Neural cell (in vitro differentiated cells): ENCODE measurements at regions not wholly inside any gene's neighbourhood (a gene's known extent, or its start where the extent isn't known, plus 50 kb on each side); places are given as distances from the start of the nearest gene placed in this dataset.

Source experiments
- H2AFZ ChIP-seq: fragments of 200-600, 300-800 bp; sonication (generic), shearing (Covaris generic); 2 replicates; pipeline ENCODE4 v1.6.0; 2014; ENCODE audit warnings: low read depth, mild to moderate bottlenecking, antibody characterized with exemption, low read length, moderate library complexity
- H3F3A ChIP-seq: fragments of 200-600 bp; shearing (Covaris generic); 2 replicates; pipeline ENCODE4 v1.6.1; 2016; ENCODE audit warnings: mild to moderate bottlenecking, moderate library complexity, mixed read lengths, antibody characterized with exemption, low read length; ENCODE audit not compliant: insufficient read depth, poor library complexity, severe bottlenecking
- H3K27ac ChIP-seq: fragments of 200-600, 300-800 bp; sonication (generic), shearing (Covaris generic); 2 replicates; pipeline ENCODE4 v1.5.1; 2014; ENCODE audit warnings: mild to moderate bottlenecking, low read length, moderate library complexity
- H3K27me3 ChIP-seq: fragments of 300-800, 200-600 bp; sonication (generic), shearing (Covaris generic); 2 replicates; pipeline ENCODE4 v1.6.0; 2014; ENCODE audit warnings: mild to moderate bottlenecking, low read depth, low read length, moderate library complexity; ENCODE audit not compliant: insufficient read depth
- H3K36me3 ChIP-seq: fragments of 300-800, 200-600 bp; sonication (generic), shearing (Covaris generic); 2 replicates; pipeline ENCODE4 v1.5.1; 2014; ENCODE audit warnings: mild to moderate bottlenecking, antibody characterized with exemption, low read length, moderate library complexity; ENCODE audit not compliant: insufficient read depth
- H3K4me2 ChIP-seq: fragments of 300-800, 200-600 bp; sonication (generic), shearing (Covaris generic); 2 replicates; pipeline ENCODE4 v1.6.0; 2014; ENCODE audit warnings: mild to moderate bottlenecking, low read length
- H3K4me3 ChIP-seq: fragments of 300-800, 200-600 bp; sonication (generic), shearing (Covaris generic); 2 replicates; pipeline ENCODE4 v1.5.1; 2014; ENCODE audit warnings: mild to moderate bottlenecking, low read length, moderate library complexity
- H3K79me2 ChIP-seq: fragments of 200-600 bp; shearing (Covaris generic); replicated peaks from 2 replicates; pipeline ENCODE4 v1.6.0; 2014; ENCODE audit warnings: mild to moderate bottlenecking, low read length, moderate library complexity; ENCODE audit not compliant: insufficient read depth
- H3K9ac ChIP-seq: fragments of 300-800, 200-600 bp; sonication (generic), shearing (Covaris generic); 2 replicates; pipeline ENCODE4 v1.6.1; 2016; ENCODE audit warnings: mild to moderate bottlenecking, low read length, mixed read lengths
- H3K9me2 ChIP-seq: fragments of 200-600 bp; shearing (Covaris generic); 2 replicates; pipeline ENCODE4 v1.6.1; 2016; ENCODE audit warnings: mild to moderate bottlenecking, low read length, mixed read lengths; ENCODE audit not compliant: insufficient read depth
- H3K9me3 ChIP-seq: fragments of 200-600, 300-800 bp; sonication (generic), shearing (Covaris generic); 2 replicates; pipeline ENCODE4 v1.6.1; 2016; ENCODE audit warnings: mild to moderate bottlenecking, mixed run types, low read length, moderate library complexity, mixed read lengths
- H4K20me1 ChIP-seq: fragments of 200-600 bp; shearing (Covaris generic); 2 replicates; pipeline ENCODE4 v1.6.1; 2016; ENCODE audit warnings: mild to moderate bottlenecking, mixed run types; ENCODE audit not compliant: insufficient read depth
- CTCF ChIP-seq: fragments of 450-650 bp; IDR thresholded peaks from 2 replicates; pipeline ENCODE4 v1.5.1; 2014; ENCODE audit warnings: antibody characterized with exemption, mild to moderate bottlenecking, moderate library complexity; ENCODE audit not compliant: poor library complexity, severe bottlenecking
- EP300 ChIP-seq: fragments of 450-650 bp; conservative IDR thresholded peaks from 2 replicates; pipeline ENCODE4 v1.6.1; 2014; ENCODE audit warnings: antibody characterized with exemption, mild to moderate bottlenecking, moderate library complexity; ENCODE audit not compliant: poor library complexity, severe bottlenecking
- EZH2 ChIP-seq: fragments of 200-600, 300-800 bp; shearing (Covaris generic), sonication (generic); IDR thresholded peaks from 2 replicates; pipeline ENCODE4 v1.6.1; 2014; ENCODE audit warnings: antibody characterized with exemption, low read length, borderline replicate concordance, mild to moderate bottlenecking; ENCODE audit not compliant: insufficient read depth, poor library complexity, severe bottlenecking
- MXI1 ChIP-seq: fragments of 450-650 bp; conservative IDR thresholded peaks from 2 replicates; pipeline ENCODE4 v1.6.1; 2014; ENCODE audit warnings: antibody characterized with exemption, mild to moderate bottlenecking; ENCODE audit not compliant: poor library complexity, severe bottlenecking
- POLR2AphosphoS5 ChIP-seq: IDR thresholded peaks from 2 replicates; pipeline ENCODE4 v1.6.1; 2012
- RAD21 ChIP-seq: fragments of 450-650 bp; conservative IDR thresholded peaks from 2 replicates; pipeline ENCODE4 v1.6.1; 2014; ENCODE audit warnings: antibody characterized with exemption, mild to moderate bottlenecking, moderate library complexity
- REST ChIP-seq: IDR thresholded peaks from 2 replicates; pipeline ENCODE4 v1.6.1; 2012; ENCODE audit warnings: borderline replicate concordance
- SMC3 ChIP-seq: fragments of 450-650 bp; conservative IDR thresholded peaks from 2 replicates; pipeline ENCODE4 v1.6.1; 2014; ENCODE audit warnings: antibody characterized with exemption, mild to moderate bottlenecking, moderate library complexity; ENCODE audit not compliant: poor library complexity
- TAF1 ChIP-seq: IDR thresholded peaks from 2 replicates; pipeline ENCODE4 v1.6.1; 2012; ENCODE audit warnings: low read depth

- no peaks in the 10 kb centered on the region for H3K9me2 ChIP-seq
- H3K9ac ChIP-seq: no peak overlapping the region
- no peak overlapping the region for H3K27ac ChIP-seq
- H3K27me3 ChIP-seq: no peaks in the 10 kb centered on the region
- H4K20me1 ChIP-seq: no peaks in the 10 kb centered on the region
- TF ChIP-seq REST (no peak), EP300 (peak; percentile 71), TAF1 (no peak), POLR2AphosphoS5 (peak; percentile 42), EZH2 (no peak), CTCF (no peak), SMC3 (no peak), MXI1 (no peak), RAD21 (no peak)
- no peaks in the 10 kb centered on the region for H3K36me3 ChIP-seq
- H2AFZ ChIP-seq: no peak overlapping the region
- no peaks in the 10 kb centered on the region for H3K9me3 ChIP-seq
- no peak overlapping the region for H3K4me3 ChIP-seq
- no peaks in the 10 kb centered on the region for H3K79me2 ChIP-seq
- no peak overlapping the region for H3K4me2 ChIP-seq
- no peaks in the 10 kb centered on the region for H3F3A ChIP-seq
Measured at GRCh38 chr7:114295522-114295921, 119.1 kb upstream of the FOXP2 start.

- H3F3A ChIP-seq: no peaks in the 10 kb centered on the region
- H3K79me2 ChIP-seq: no peaks in the 10 kb centered on the region
- H2AFZ ChIP-seq: no peak overlapping the region
- no peaks in the 10 kb centered on the region for H3K36me3 ChIP-seq
- no peaks in the 10 kb centered on the region for H3K9me3 ChIP-seq
- H3K9ac ChIP-seq: no peak overlapping the region
- no peak overlapping the region for H3K4me2 ChIP-seq
- H3K27ac ChIP-seq: no peak overlapping the region
- H4K20me1 ChIP-seq: no peaks in the 10 kb centered on the region
- no peaks in the 10 kb centered on the region for H3K9me2 ChIP-seq
- TF ChIP-seq EZH2 (no peak), SMC3 (no peak), TAF1 (no peak), POLR2AphosphoS5 (no peak), EP300 (no peak), RAD21 (no peak), REST (no peak), MXI1 (no peak), CTCF (no peak)
- H3K4me3 ChIP-seq: no peak overlapping the region
- H3K27me3 ChIP-seq: no peaks in the 10 kb centered on the region
Measured at GRCh38 chr7:114294036-114294435, 120.6 kb upstream of the FOXP2 start.
